Left renal pelvis (tissue), 4 donors: ENCODE measurements at regions not wholly inside any gene's neighbourhood (a gene's known extent, or its start where the extent isn't known, plus 50 kb on each side); places are given as distances from the start of the nearest gene placed in this dataset.

Experiments used
- DNase-seq, 4 donors: peaks; one replicate each; pipeline ENCODE4 v3.0.0-alpha.2; 2013; ENCODE audit warnings: low read depth in 4 of 4, low spot score in 3 of 4

- DNase-seq = no peak
Observed at GRCh38 chr5:14090755-14091154, 52.4 kb upstream of the TRIO start.

GRCh38 chr5:14090290-14090689, 52.9 kb upstream of the TRIO start:
- no peak for DNase-seq

GRCh38 chr5:14089198-14089597, 53.9 kb upstream of the TRIO start:
- no peak for DNase-seq

GRCh38 chr5:14086261-14086660, 56.9 kb upstream of the TRIO start:
- DNase-seq = no peak

DNA sequence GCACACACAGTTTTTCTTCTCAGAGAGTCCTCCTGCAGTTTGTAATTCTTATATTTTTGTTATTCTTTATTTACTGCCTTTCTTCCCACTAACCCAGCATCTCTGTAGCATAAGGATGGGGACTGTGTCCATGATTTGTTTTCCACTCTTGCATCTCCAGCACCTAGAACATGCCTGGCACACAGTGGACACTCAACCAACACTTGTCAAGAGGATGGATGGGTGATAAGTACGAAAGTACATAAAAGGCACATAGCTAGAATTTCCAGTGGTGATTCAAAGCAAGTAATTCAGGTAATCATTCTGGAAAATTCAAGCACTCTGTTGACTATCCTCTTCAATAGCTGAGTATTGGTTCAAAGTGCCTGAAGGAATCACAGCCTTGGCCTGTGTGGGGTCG, 60.2 kb upstream of the TRIO start:
- DNase-seq = no peak

DNA sequence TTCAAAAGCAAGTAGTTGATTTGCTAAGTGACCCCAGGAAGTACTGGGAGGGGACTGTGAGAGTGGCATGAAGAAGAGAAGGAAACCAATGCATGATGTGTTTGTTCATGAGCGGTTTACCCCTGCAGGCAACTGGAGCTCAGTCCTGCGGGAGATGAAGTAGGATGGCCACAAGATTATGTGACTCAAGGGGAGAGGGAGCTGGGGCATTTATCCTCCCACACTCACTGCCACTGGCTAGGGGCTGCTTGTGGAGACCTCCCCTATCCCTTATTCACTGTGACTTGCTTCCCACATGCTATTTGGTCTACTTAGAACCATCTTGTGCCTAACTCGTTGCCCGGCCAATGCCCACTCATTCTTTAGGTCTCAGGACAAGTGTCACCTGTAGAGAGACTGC, 60.6 kb upstream of the TRIO start:
- no peak for DNase-seq

DNA sequence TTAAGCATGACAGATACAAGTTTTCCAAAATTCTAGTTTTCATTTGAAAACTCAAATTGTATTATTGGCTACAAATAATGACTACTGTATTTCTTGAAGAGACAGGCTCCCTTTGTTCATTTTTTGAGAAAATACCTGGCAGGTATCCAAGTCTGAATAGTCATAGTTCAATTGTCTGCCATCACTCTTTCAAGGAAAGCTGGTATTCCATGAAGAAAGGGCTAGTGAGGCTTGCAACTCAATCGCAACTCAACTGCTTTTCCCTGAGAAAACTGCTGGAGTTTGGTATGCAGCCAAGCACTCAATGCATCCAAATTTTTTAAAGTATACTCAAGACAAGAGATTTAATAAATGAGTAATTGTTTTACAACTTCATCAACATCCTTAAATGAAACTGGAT, 61.4 kb upstream of the TRIO start:
- DNase-seq = no peak

GRCh38 chr5:14078716-14079115, 64.4 kb upstream of the TRIO start:
- no peak for DNase-seq

GRCh38 chr5:14077501-14077900, 65.6 kb upstream of the TRIO start:
- no peak for DNase-seq

DNA sequence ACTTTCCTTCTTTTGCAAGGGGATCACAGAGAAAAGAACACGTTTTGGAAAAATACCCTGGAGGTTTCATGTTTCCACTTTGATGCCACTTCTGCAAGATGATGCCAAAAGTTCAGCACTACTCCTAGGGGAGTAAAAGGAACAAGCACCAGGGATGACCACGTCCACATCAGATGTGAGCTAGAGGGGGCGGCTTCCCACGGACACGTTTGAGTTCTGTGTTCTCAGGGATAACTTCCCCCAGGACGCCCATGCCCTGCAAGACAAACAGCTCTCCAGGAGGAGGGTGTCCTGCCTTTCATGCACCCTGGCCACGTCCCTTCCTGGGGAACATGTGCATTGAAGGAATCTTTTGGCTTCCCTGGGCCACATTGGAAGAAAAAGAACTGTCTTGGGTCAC, 66.6 kb upstream of the TRIO start:
- DNase-seq = no peak

DNA sequence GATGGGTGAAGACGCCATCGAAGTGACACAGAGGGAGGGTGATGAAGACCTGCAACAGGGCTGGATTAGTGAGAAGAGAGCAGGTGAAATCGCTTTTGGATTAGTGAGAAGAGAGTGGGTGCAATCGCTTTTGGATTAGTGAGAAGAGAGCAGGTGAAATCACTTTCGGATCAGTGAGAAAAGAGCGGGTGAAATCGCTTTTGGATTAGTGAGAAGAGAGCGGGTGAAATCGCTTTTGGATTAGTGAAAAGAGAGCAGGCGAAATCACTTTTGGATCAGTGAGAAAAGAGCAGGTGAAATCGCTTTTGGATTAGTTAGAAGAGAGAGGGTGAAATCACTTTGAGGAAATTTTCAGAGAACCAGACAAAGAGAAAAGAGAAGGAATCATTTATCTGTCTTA, 67.2 kb upstream of the TRIO start:
- no peak for DNase-seq

DNA sequence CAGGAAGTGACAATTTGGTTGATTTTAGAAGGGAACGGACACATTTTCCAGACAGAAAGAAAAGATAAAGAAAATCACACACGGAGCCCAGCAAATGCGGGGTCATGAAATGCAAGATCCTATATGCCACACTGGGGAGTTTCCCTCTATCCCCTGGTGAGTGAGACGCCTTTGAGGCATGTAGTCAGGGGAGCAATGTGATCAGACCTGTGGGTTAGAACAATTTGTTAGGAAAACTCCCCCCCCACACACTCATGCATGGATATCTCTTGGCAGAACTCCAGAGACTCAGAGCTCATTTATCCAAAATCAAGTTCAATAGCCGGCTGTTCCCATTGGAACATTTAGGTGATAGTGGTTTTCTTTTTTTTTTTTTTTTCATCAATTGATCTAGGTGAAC, 71.7 kb upstream of the TRIO start:
- DNase-seq = no peak

DNA sequence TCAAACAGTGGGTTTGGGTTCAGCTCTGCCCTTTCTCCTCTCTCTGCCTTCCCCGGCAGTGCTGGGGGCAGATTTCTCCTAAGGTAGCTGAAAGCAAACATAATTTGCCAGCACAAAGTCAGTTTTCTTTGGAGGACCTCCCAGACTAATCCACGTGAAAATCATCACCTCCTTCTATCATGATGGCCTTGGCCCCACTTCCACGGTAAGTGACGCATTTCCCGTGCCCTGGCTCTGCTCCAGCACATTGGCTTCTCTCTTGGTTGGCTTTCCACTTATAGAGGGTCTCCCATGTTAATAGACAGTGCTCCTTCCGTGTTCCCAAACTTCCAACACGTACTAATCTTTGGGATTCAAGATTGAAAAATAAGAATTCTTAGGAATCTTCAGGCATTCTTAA, 74.1 kb upstream of the TRIO start:
- no peak for DNase-seq

DNA sequence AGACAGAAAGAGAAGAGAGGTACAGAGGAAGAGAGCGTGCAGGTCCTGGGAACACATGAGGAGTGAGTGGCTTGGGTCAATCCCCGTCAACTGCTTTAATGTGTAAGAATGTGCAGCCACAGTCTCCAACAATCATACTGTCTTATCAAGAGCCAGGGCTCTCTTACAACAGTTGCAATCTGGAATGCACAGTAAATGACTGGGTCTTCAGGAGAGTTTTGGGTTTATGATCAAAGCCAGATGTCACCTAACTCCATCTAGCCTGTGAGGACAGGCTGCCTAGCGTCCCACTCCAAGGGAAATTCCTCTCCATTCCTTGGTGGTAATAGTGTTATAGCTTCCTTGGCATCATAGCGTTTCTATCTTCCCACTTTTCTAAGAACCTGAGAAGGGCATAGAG, 75.0 kb upstream of the TRIO start:
- DNase-seq = no peak

GRCh38 chr5:14066326-14066725, 76.8 kb upstream of the TRIO start:
- DNase-seq = no peak

GRCh38 chr5:14064841-14065240, 78.3 kb upstream of the TRIO start:
- DNase-seq = no peak

GRCh38 chr5:14063691-14064090, 79.5 kb upstream of the TRIO start:
- no peak for DNase-seq

GRCh38 chr5:14063138-14063537, 80.0 kb upstream of the TRIO start:
- DNase-seq = no peak

DNA sequence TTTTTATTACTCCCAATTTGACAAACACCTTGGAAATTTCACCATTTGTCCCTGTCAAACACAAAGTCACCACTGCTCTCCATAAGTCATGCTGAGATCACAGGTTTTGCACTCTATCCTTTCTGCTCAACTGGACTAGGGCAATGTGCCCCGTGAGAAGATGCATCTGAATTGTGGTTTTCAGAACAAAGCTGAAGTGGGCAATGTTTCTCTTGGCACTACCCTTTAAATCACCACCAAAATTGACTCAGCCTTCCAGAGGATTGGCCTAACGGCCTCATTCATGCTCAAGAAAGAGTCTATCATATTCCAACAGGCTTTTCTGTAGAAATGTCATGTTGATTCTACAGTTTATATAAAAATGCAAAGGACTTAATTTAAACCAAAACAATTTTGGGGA, 81.0 kb upstream of the TRIO start:
- no peak for DNase-seq

GRCh38 chr5:14061106-14061505, 82.0 kb upstream of the TRIO start:
- DNase-seq = no peak

- no peak for DNase-seq
Observed at GRCh38 chr5:14060218-14060617, 82.9 kb upstream of the TRIO start.

DNA sequence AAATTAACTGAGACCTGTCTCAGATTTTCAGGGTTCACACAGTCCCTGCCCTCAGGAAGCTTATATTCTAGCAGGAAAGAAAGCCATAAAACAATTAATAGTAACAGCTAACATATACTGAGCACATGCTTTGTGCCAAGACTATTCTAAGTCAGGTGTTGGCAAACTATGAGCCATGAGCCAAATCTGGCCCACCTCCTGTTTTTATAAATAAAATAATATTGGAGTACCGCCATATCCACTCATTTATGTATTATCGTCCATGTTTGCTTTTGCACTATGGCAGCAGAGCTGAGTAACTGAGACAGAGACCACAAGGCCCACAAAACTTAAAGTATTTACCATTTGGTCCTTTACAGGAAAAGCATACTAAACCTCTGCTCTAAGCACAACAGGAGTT, 83.3 kb upstream of the TRIO start:
- DNase-seq = no peak

DNA sequence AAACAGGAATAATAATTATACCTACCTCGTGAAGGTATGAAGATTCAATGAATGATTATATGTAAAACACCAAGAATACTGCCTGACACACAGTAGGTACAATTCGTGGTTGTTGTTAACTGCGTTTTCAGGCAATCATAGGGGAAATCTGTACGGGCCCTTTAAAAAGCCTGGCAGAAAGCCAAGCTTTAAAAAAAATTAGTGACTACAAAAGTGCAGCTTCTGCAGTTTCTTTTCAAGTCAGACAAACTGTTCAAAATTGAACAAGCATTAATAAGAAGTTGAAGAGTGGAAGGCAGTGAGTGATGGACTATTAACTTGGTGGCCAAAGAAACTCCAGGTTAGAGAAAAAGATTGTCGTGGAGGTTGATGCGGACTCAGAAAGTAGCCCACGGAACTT, 85.9 kb upstream of the TRIO start:
- DNase-seq = no peak

GRCh38 chr5:14056039-14056438, 87.1 kb upstream of the TRIO start:
- no peak for DNase-seq
